ENCODE measurements at regions not wholly inside any gene's neighbourhood (a gene's known extent, or its start where the extent isn't known, plus 50 kb on each side); places are given as distances from the start of the nearest gene placed in this dataset.

DNA sequence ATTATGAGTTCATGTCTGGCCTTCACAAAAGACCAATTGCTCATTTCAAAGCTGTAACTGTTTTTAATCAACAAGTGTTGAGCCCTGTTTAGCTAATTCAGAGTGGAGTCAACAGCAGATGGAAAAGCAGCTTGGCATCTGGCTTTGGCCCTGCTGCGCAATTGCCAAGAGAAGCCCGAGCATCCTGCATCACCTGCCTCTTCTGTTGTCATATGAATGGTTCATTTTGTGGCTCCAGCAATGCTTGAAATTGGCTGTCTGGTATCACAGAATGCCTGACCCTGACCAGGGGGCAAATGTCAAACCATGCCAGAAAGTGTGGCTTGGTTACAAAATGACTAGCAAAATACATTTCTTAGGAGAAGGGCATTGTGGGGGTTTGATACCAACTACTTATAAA, 296.5 kb upstream of the PHF14 start:
- Histone ChIP-seq H3K4me1 (no peaks in the 10 kb centered on the region), H3K36me3 (no peaks in the 10 kb centered on the region), H3K4me3 (no peak overlapping the region), H3K27me3 (no peaks in the 10 kb centered on the region), H3K27ac (no peak overlapping the region), H3K9me3 (no peaks in the 10 kb centered on the region)
- intact Hi-C loops (cut with DNase I), result no loop called here
- TF ChIP-seq POLR2AphosphoS5 (IDR thresholded peaks at IDR 0.05) (no peak), EP300 (IDR thresholded peaks at IDR 0.05) (no peak), POLR2A (IDR thresholded peaks at IDR 0.05) (no peak)
- TF ChIP-seq, protein P1, sequence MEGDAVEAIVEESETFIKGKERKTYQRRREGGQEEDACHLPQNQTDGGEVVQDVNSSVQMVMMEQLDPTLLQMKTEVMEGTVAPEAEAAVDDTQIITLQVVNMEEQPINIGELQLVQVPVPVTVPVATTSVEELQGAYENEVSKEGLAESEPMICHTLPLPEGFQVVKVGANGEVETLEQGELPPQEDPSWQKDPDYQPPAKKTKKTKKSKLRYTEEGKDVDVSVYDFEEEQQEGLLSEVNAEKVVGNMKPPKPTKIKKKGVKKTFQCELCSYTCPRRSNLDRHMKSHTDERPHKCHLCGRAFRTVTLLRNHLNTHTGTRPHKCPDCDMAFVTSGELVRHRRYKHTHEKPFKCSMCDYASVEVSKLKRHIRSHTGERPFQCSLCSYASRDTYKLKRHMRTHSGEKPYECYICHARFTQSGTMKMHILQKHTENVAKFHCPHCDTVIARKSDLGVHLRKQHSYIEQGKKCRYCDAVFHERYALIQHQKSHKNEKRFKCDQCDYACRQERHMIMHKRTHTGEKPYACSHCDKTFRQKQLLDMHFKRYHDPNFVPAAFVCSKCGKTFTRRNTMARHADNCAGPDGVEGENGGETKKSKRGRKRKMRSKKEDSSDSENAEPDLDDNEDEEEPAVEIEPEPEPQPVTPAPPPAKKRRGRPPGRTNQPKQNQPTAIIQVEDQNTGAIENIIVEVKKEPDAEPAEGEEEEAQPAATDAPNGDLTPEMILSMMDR (IDR thresholded peaks at IDR 0.05), result no peak
- WGBS, 2 donors, result 90 to 97% methylated on average over 2 of the region's 2 CpGs
- DNase-seq, result no peak

- Histone ChIP-seq H3K4me3 (no peak overlapping the region), H3K27ac (no peak overlapping the region), H3K27me3 (no peaks in the 10 kb centered on the region), H3K9me3 (no peaks in the 10 kb centered on the region), H3K36me3 (no peaks in the 10 kb centered on the region), H3K4me1 (no peaks in the 10 kb centered on the region)
- WGBS, 2 donors, result 58 to 79% methylated on average over 1 of the region's 1 CpG
- TF ChIP-seq POLR2A (IDR thresholded peaks at IDR 0.05), result no peak
- TF ChIP-seq POLR2AphosphoS5 (IDR thresholded peaks at IDR 0.05), result no peak
- TF ChIP-seq EP300 (IDR thresholded peaks at IDR 0.05), result no peak
- TF ChIP-seq, protein P1 (IDR thresholded peaks at IDR 0.05), result no peak
- intact Hi-C loops (cut with DNase I), result no loop called here
- DNase-seq, result no peak
Measured at GRCh38 chr7:10677668-10678232, 295.9 kb upstream of the PHF14 start.

DNA sequence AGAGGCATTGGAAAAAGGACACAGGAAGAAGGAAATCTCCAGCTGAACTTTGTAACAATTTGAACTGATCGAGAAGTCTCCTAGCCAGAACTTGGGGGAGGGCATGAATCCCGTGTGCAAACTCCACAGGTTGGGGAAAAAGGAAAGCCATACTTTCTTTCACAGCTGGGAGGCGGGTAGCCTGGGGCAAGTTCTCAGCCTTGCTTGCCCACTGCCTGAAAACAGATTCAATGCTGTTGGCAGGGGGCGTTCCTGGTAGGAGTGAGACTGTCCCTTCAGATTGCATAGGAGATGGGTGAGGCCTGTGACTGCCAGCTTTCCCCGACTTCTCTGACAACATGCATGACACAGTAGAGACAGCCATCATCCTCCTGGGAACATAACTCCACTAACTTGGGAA, 289.1 kb upstream of the PHF14 start:
- Histone ChIP-seq H3K4me1 (no peaks in the 10 kb centered on the region), H3K36me3 (no peaks in the 10 kb centered on the region), H3K9me3 (peaks cover 0 to 1% (median 0%) of the 10 kb centered on the region in 4 donors), H3K27ac (no peak overlapping the region), H3K4me3 (no peak overlapping the region), H3K27me3 (no peaks in the 10 kb centered on the region)
- WGBS, 2 donors, result 83 to 91% methylated on average over 5 of the region's 5 CpGs
- TF ChIP-seq POLR2A (IDR thresholded peaks at IDR 0.05) (no peak), EP300 (IDR thresholded peaks at IDR 0.05) (no peak), POLR2AphosphoS5 (IDR thresholded peaks at IDR 0.05) (no peak)
- TF ChIP-seq, protein P1 (IDR thresholded peaks at IDR 0.05), result no peak
- no peak for DNase-seq
- intact Hi-C loops (cut with DNase I), result no loop called here

- no peaks in the 10 kb centered on the region for H3K36me3 ChIP-seq
- H3K27me3 ChIP-seq, result no peaks in the 10 kb centered on the region
- no peak for TF ChIP-seq POLR2AphosphoS5 (IDR thresholded peaks at IDR 0.05)
- TF ChIP-seq EP300 (IDR thresholded peaks at IDR 0.05), result no peak
- no peak for TF ChIP-seq POLR2A (IDR thresholded peaks at IDR 0.05)
- TF ChIP-seq, protein P1 (IDR thresholded peaks at IDR 0.05), result no peak
- H3K9me3 ChIP-seq, result peaks cover 0 to 1% (median 0%) of the 10 kb centered on the region in 4 donors
- no peaks in the 10 kb centered on the region for H3K4me1 ChIP-seq
- DNase-seq, result no peak
- intact Hi-C loops (cut with DNase I), result no loop called here
- H3K27ac ChIP-seq, result no peak overlapping the region
- H3K4me3 ChIP-seq, result no peak overlapping the region
Measured at GRCh38 chr7:10685040-10685439, 288.6 kb upstream of the PHF14 start.

DNA sequence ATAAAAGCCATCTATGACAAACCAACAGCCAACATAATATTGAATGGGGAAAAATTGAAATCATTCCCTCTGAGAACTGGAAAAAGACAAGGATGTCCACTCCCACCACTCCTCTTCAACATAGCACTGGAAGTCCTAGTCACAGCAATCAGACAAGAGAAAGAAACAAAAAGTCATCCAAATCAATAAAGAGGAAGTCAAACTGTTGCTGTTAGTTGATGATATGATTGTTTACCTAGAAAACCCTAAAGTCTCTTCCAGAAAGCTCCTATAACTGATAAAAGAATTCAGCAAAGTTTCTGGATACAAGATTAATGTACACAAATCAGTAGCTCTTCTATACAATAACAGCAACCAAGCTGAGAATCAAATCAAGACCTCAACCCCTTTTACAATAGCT, 285.1 kb upstream of the PHF14 start:
- TF ChIP-seq, protein P1 (IDR thresholded peaks at IDR 0.05), result no peak
- no peak for DNase-seq
- H3K27ac ChIP-seq, result no peak overlapping the region
- H3K36me3 ChIP-seq, result no peaks in the 10 kb centered on the region
- no peaks in the 10 kb centered on the region for H3K4me1 ChIP-seq
- no peaks in the 10 kb centered on the region for H3K27me3 ChIP-seq
- peaks cover 0 to 1% (median 0%) of the 10 kb centered on the region in 4 donors for H3K9me3 ChIP-seq
- no peak overlapping the region for H3K4me3 ChIP-seq
- intact Hi-C loops (cut with DNase I), result no loop called here

All from sigmoid colon (tissue), 6 donors.